ENCODE measurements at regions not wholly inside any gene's neighbourhood (a gene's known extent, or its start where the extent isn't known, plus 50 kb on each side); places are given as distances from the start of the nearest gene placed in this dataset.

GRCh38 chr11:95469258-95469657 lies 238.3 kb upstream of the SESN3 start:
- Histone ChIP-seq H3K27ac (ENCODE audit: low read depth, low read length) (no peak overlapping the region), H3K9me3 (ENCODE audit: insufficient read depth, low read depth, low read length) (no peaks in the 10 kb centered on the region)
- WGBS = 91% methylated on average over 1 of the region's 2 CpGs

DNA sequence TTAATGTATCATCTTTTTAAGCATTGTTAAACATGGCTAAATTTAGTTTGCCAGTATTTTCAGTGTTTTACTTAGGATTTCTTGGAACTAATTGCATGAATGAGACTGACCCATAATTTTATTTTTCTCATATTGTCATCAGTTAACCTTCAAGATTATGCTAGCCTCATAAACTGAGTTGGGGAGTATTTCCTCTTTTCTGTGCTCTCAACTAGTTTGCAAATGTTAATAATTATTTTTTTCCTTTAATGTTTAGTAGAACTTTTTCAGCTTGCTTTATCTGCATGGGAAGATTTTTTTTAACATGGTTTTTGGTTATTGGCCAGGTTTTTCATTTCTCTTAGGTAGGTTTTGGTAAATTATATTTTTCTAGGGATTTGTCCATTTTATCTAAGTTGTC lies 235.4 kb upstream of the SESN3 start:
- Histone ChIP-seq H3K4me1 (ENCODE audit: insufficient read depth, low read length) (no peaks in the 10 kb centered on the region), H3K27ac (ENCODE audit: low read depth, low read length) (no peak overlapping the region), H3K9me3 (ENCODE audit: insufficient read depth, low read depth, low read length) (no peaks in the 10 kb centered on the region), H3K9ac (ENCODE audit: low read depth, low read length) (no peak overlapping the region), H3K4me3 (ENCODE audit: low read length) (no peak overlapping the region), H3K27me3 (ENCODE audit: insufficient read depth, low read length) (no peaks in the 10 kb centered on the region), H3K36me3 (ENCODE audit: insufficient read depth, low read length) (no peaks in the 10 kb centered on the region)

More at GRCh38 chr11:95469258-95469657, 238.3 kb upstream of the SESN3 start:
- Histone ChIP-seq H3K36me3 (ENCODE audit: insufficient read depth, low read length) (no peaks in the 10 kb centered on the region), H3K4me3 (ENCODE audit: low read length) (no peak overlapping the region), H3K27me3 (ENCODE audit: insufficient read depth, low read length) (no peaks in the 10 kb centered on the region), H3K9ac (ENCODE audit: low read depth, low read length) (no peak overlapping the region), H3K4me1 (ENCODE audit: insufficient read depth, low read length) (no peaks in the 10 kb centered on the region)

- no peaks in the 10 kb centered on the region for H3K27me3 ChIP-seq (ENCODE audit: insufficient read depth, low read length)
- no peaks in the 10 kb centered on the region for H3K4me1 ChIP-seq (ENCODE audit: insufficient read depth, low read length)
- 94% methylated on average over 7 of the region's 7 CpGs for WGBS
- H3K36me3 ChIP-seq (ENCODE audit: insufficient read depth, low read length) = no peaks in the 10 kb centered on the region
- no peak overlapping the region for H3K27ac ChIP-seq (ENCODE audit: low read depth, low read length)
- H3K9ac ChIP-seq (ENCODE audit: low read depth, low read length) = no peak overlapping the region
- H3K4me3 ChIP-seq (ENCODE audit: low read length) = no peak overlapping the region
- H3K9me3 ChIP-seq (ENCODE audit: insufficient read depth, low read depth, low read length) = no peaks in the 10 kb centered on the region
These were observed 234.9 kb upstream of the SESN3 start for GRCh38 chr11:95465887-95466286.

- no peak overlapping the region for H3K4me3 ChIP-seq (ENCODE audit: low read length)
- H3K27ac ChIP-seq (ENCODE audit: low read depth, low read length) = no peak overlapping the region
- H3K9ac ChIP-seq (ENCODE audit: low read depth, low read length) = no peak overlapping the region
- H3K27me3 ChIP-seq (ENCODE audit: insufficient read depth, low read length) = no peaks in the 10 kb centered on the region
- H3K4me1 ChIP-seq (ENCODE audit: insufficient read depth, low read length) = no peaks in the 10 kb centered on the region
- H3K9me3 ChIP-seq (ENCODE audit: insufficient read depth, low read depth, low read length) = no peaks in the 10 kb centered on the region
- no peaks in the 10 kb centered on the region for H3K36me3 ChIP-seq (ENCODE audit: insufficient read depth, low read length)
These were observed 230.9 kb upstream of the SESN3 start for GRCh38 chr11:95461858-95462257.

DNA sequence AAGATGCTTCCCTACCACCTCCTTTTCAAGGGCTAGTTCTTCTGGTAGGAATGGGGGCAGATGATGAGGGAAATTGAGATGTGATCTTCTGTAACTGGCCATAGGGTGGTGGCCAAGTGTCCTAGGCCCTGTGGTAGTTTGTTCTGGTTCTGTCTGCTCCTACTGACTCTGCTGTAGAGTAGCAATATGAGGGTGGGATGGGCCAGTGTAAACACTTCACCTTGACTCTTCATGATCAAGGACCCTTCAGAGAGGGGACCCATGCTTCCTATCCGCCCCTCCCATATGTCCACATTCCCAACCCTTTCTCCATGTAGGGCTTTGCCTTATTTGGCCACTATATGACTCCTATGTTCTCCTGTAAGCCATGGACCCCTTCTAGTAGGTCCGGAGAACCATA lies 230.3 kb upstream of the SESN3 start:
- no peaks in the 10 kb centered on the region for H3K36me3 ChIP-seq (ENCODE audit: insufficient read depth, low read length)
- no peak overlapping the region for H3K9ac ChIP-seq (ENCODE audit: low read depth, low read length)
- H3K4me1 ChIP-seq (ENCODE audit: insufficient read depth, low read length) = no peaks in the 10 kb centered on the region
- no peaks in the 10 kb centered on the region for H3K27me3 ChIP-seq (ENCODE audit: insufficient read depth, low read length)
- no peak overlapping the region for H3K27ac ChIP-seq (ENCODE audit: low read depth, low read length)
- H3K9me3 ChIP-seq (ENCODE audit: insufficient read depth, low read depth, low read length) = no peaks in the 10 kb centered on the region
- 67% methylated on average over 2 of the region's 2 CpGs for WGBS
- H3K4me3 ChIP-seq (ENCODE audit: low read length) = no peak overlapping the region

- no peaks in the 10 kb centered on the region for H3K4me1 ChIP-seq (ENCODE audit: insufficient read depth, low read length)
- no peak overlapping the region for H3K4me3 ChIP-seq (ENCODE audit: low read length)
- 96% methylated on average over 7 of the region's 7 CpGs for WGBS
- no peak overlapping the region for H3K27ac ChIP-seq (ENCODE audit: low read depth, low read length)
- H3K36me3 ChIP-seq (ENCODE audit: insufficient read depth, low read length) = no peaks in the 10 kb centered on the region
- no peaks in the 10 kb centered on the region for H3K27me3 ChIP-seq (ENCODE audit: insufficient read depth, low read length)
- H3K9me3 ChIP-seq (ENCODE audit: insufficient read depth, low read depth, low read length) = no peaks in the 10 kb centered on the region
- no peak overlapping the region for H3K9ac ChIP-seq (ENCODE audit: low read depth, low read length)
These were observed 228.5 kb upstream of the SESN3 start for GRCh38 chr11:95459291-95460042.

- no peak overlapping the region for H3K4me3 ChIP-seq (ENCODE audit: low read length)
- no peaks in the 10 kb centered on the region for H3K36me3 ChIP-seq (ENCODE audit: insufficient read depth, low read length)
These were observed 225.9 kb upstream of the SESN3 start for GRCh38 chr11:95456714-95457491.

DNA sequence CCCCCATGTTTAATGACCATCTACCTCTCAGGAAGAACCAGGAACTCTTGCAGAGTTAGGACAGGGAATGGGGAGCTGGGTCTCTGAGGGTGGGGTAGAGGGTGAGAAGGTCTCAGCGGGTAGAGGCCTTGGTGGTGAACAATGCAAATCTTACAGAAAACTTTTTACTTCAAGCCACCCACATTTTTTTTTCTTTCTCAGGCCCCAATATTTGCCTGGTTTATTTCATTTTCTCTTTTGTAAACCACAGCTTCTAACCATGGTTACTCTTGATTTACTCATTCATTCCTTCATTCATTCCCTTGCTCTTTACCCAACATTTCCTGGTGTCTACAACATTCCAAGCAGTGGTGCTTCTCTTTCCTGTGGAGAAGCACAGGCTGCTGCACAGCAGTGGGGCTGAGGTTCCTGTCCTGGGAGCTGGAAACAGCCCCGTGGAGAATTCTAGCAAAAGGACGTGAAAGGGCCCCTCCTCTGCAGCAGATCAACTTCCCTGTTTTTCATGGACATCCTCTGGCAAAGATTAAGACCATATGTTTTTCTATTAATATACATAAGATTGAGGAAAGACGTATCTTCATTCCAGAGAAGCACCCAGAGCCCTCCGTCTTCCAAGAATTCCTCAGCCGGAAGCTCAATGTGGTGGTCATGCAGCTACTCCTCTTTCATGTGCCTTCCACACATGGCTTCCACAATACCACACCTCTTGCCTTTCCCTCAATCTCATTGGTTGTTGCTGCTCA lies 224.4 kb upstream of the SESN3 start:
- Histone ChIP-seq H3K36me3 (ENCODE audit: insufficient read depth, low read length) (no peaks in the 10 kb centered on the region), H3K4me1 (ENCODE audit: insufficient read depth, low read length) (no peaks in the 10 kb centered on the region), H3K9ac (ENCODE audit: low read depth, low read length) (no peak overlapping the region), H3K27ac (ENCODE audit: low read depth, low read length) (no peak overlapping the region), H3K27me3 (ENCODE audit: insufficient read depth, low read length) (no peaks in the 10 kb centered on the region), H3K9me3 (ENCODE audit: insufficient read depth, low read depth, low read length) (no peaks in the 10 kb centered on the region), H3K4me3 (ENCODE audit: low read length) (no peak overlapping the region)
- WGBS = 91% methylated on average over 6 of the region's 6 CpGs

More at GRCh38 chr11:95456714-95457491, 225.9 kb upstream of the SESN3 start:
- Histone ChIP-seq H3K9ac (ENCODE audit: low read depth, low read length) (no peak overlapping the region), H3K27me3 (ENCODE audit: insufficient read depth, low read length) (no peaks in the 10 kb centered on the region), H3K27ac (ENCODE audit: low read depth, low read length) (no peak overlapping the region), H3K4me1 (ENCODE audit: insufficient read depth, low read length) (no peaks in the 10 kb centered on the region), H3K9me3 (ENCODE audit: insufficient read depth, low read depth, low read length) (no peaks in the 10 kb centered on the region)
- WGBS = 94% methylated on average over 7 of the region's 7 CpGs

DNA sequence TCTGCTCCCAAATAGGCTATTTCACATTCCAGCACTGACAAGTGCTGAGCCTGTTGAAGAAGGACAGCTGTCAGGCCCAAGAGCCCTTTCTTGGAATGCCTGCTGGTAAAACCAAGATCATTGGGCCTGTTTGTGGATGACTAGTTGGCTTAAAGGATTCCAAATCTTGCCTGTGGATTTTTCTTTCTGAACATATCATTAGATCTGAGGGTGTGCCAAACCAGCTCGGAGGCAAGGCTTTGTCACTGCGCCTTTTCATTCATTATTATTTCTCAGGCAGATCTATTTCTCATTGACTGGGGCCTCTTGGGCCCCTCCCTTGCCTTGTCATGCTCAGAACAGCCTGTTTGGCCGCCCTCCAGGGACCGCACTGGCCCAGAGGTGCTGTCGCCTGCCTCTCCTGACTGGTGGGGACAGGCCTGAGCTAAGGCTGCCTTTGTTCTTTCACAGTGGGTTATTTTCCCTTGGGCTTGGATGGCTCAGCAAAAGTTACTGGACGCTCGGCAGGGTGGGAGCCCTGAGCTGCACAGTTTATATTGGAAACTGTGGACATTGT lies 222.7 kb upstream of the SESN3 start:
- H3K4me1 ChIP-seq (ENCODE audit: insufficient read depth, low read length) = no peaks in the 10 kb centered on the region
- H3K27ac ChIP-seq (ENCODE audit: low read depth, low read length) = no peak overlapping the region
- H3K4me3 ChIP-seq (ENCODE audit: low read length) = no peak overlapping the region
- H3K27me3 ChIP-seq (ENCODE audit: insufficient read depth, low read length) = no peaks in the 10 kb centered on the region
- no peaks in the 10 kb centered on the region for H3K36me3 ChIP-seq (ENCODE audit: insufficient read depth, low read length)
- no peak overlapping the region for H3K9ac ChIP-seq (ENCODE audit: low read depth, low read length)
- H3K9me3 ChIP-seq (ENCODE audit: insufficient read depth, low read depth, low read length) = no peaks in the 10 kb centered on the region
- 92% methylated on average over 7 of the region's 7 CpGs for WGBS

DNA sequence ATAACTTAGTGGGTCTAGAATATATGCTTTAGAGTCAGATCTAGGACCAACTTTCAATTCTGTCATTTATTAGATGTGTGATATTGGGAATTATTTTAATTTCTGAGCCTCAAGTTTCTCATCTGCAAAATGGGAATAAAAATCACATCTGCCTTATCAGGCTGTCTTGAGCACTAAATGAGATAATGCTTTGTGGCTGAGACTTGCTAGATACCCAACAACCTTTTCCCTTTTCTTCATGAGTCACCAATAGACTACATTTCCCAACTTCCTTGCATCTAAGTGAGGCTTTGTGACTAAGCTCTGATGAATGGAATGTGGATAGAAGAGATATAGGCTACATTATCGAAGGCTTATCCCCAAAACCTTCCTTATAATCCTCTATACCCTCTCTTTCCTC lies 220.7 kb upstream of the SESN3 start:
- no peaks in the 10 kb centered on the region for H3K4me1 ChIP-seq (ENCODE audit: insufficient read depth, low read length)
- no peak overlapping the region for H3K27ac ChIP-seq (ENCODE audit: low read depth, low read length)
- H3K9me3 ChIP-seq (ENCODE audit: insufficient read depth, low read depth, low read length) = no peaks in the 10 kb centered on the region
- no peaks in the 10 kb centered on the region for H3K27me3 ChIP-seq (ENCODE audit: insufficient read depth, low read length)
- WGBS = no CpG with 5 or more reads among the region's 1 CpG
- H3K36me3 ChIP-seq (ENCODE audit: insufficient read depth, low read length) = no peaks in the 10 kb centered on the region
- no peak overlapping the region for H3K9ac ChIP-seq (ENCODE audit: low read depth, low read length)
- no peak overlapping the region for H3K4me3 ChIP-seq (ENCODE audit: low read length)

GRCh38 chr11:95451261-95451660 lies 220.3 kb upstream of the SESN3 start:
- H3K9ac ChIP-seq (ENCODE audit: low read depth, low read length) = no peak overlapping the region
- H3K27me3 ChIP-seq (ENCODE audit: insufficient read depth, low read length) = no peaks in the 10 kb centered on the region
- H3K27ac ChIP-seq (ENCODE audit: low read depth, low read length) = no peak overlapping the region
- H3K4me3 ChIP-seq (ENCODE audit: low read length) = no peak overlapping the region
- no peaks in the 10 kb centered on the region for H3K4me1 ChIP-seq (ENCODE audit: insufficient read depth, low read length)
- no peaks in the 10 kb centered on the region for H3K9me3 ChIP-seq (ENCODE audit: insufficient read depth, low read depth, low read length)
- no peaks in the 10 kb centered on the region for H3K36me3 ChIP-seq (ENCODE audit: insufficient read depth, low read length)

Measured in HUES64 (cell line).